ENCODE measurements at regions not wholly inside any gene's neighbourhood (a gene's known extent, or its start where the extent isn't known, plus 50 kb on each side); places are given as distances from the start of the nearest gene placed in this dataset.

GRCh38 chr3:31246293-31247062 lies 286.2 kb upstream of the STT3B start:
- H3K4me1 Mint-ChIP-seq (ENCODE audit: low read depth): peaks cover 20% of the 10 kb centered on the region
- H3K27me3 Mint-ChIP-seq (ENCODE audit: insufficient read depth): no peaks in the 10 kb centered on the region; the same call in 1 of the 2 replicates
- no peak for DNase-seq
- H3K27ac Mint-ChIP-seq: no peak overlapping the region
- H3K4me3 Mint-ChIP-seq: no peak overlapping the region
- TF ChIP-seq CTCF (IDR thresholded peaks at IDR 0.05): no peak
- peaks cover 5% of the 10 kb centered on the region; the same call in 1 of the 2 replicates for H3K36me3 Mint-ChIP-seq (ENCODE audit: low read depth)
- no peaks in the 10 kb centered on the region for H3K9me3 Mint-ChIP-seq

GRCh38 chr3:31247063-31247447 lies 285.7 kb upstream of the STT3B start:
- no peak for TF ChIP-seq CTCF (IDR thresholded peaks at IDR 0.05)
- no peak for DNase-seq
- H3K4me1 Mint-ChIP-seq (ENCODE audit: low read depth): peaks cover 20% of the 10 kb centered on the region
- H3K27ac Mint-ChIP-seq: no peak overlapping the region
- H3K27me3 Mint-ChIP-seq (ENCODE audit: insufficient read depth): no peaks in the 10 kb centered on the region; the same call in 1 of the 2 replicates
- no peak overlapping the region for H3K4me3 Mint-ChIP-seq
- no peaks in the 10 kb centered on the region for H3K9me3 Mint-ChIP-seq
- H3K36me3 Mint-ChIP-seq (ENCODE audit: low read depth): peaks cover 5% of the 10 kb centered on the region; the same call in 1 of the 2 replicates

- peaks cover 20% of the 10 kb centered on the region for H3K4me1 Mint-ChIP-seq (ENCODE audit: low read depth)
These were observed 284.7 kb upstream of the STT3B start for GRCh38 chr3:31247850-31248562.

GRCh38 chr3:31248563-31248992 lies 284.1 kb upstream of the STT3B start:
- no peak overlapping the region for H3K27ac Mint-ChIP-seq
- peaks cover 5% of the 10 kb centered on the region; the same call in 1 of the 2 replicates for H3K36me3 Mint-ChIP-seq (ENCODE audit: low read depth)
- H3K9me3 Mint-ChIP-seq: no peaks in the 10 kb centered on the region
- no peak overlapping the region for H3K4me3 Mint-ChIP-seq
- TF ChIP-seq CTCF (IDR thresholded peaks at IDR 0.05): no peak
- DNase-seq: no peak
- no peaks in the 10 kb centered on the region; the same call in 1 of the 2 replicates for H3K27me3 Mint-ChIP-seq (ENCODE audit: insufficient read depth)
- peaks cover 23% of the 10 kb centered on the region for H3K4me1 Mint-ChIP-seq (ENCODE audit: low read depth)

More at GRCh38 chr3:31247850-31248562, 284.7 kb upstream of the STT3B start:
- DNase-seq: no peak
- no peak overlapping the region for H3K27ac Mint-ChIP-seq
- H3K36me3 Mint-ChIP-seq (ENCODE audit: low read depth): peaks cover 5% of the 10 kb centered on the region; the same call in 1 of the 2 replicates
- no peaks in the 10 kb centered on the region for H3K9me3 Mint-ChIP-seq
- no peaks in the 10 kb centered on the region; the same call in 1 of the 2 replicates for H3K27me3 Mint-ChIP-seq (ENCODE audit: insufficient read depth)
- H3K4me3 Mint-ChIP-seq: no peak overlapping the region
- no peak for TF ChIP-seq CTCF (IDR thresholded peaks at IDR 0.05)

GRCh38 chr3:31249545-31249944 lies 283.2 kb upstream of the STT3B start:
- peak overlapping the region; percentile 77; the same call in 1 of the 2 replicates for H3K27ac Mint-ChIP-seq
- no peak for TF ChIP-seq CTCF (IDR thresholded peaks at IDR 0.05)
- H3K4me1 Mint-ChIP-seq (ENCODE audit: low read depth): peaks cover 30% of the 10 kb centered on the region
- H3K27me3 Mint-ChIP-seq (ENCODE audit: insufficient read depth): no peaks in the 10 kb centered on the region; the same call in 1 of the 2 replicates
- H3K4me3 Mint-ChIP-seq: no peak overlapping the region
- H3K36me3 Mint-ChIP-seq (ENCODE audit: low read depth): peaks cover 5% of the 10 kb centered on the region; the same call in 1 of the 2 replicates
- no peaks in the 10 kb centered on the region for H3K9me3 Mint-ChIP-seq
- DNase-seq: no peak
